ENCODE measurements at regions not wholly inside any gene's neighbourhood (a gene's known extent, or its start where the extent isn't known, plus 50 kb on each side); places are given as distances from the start of the nearest gene placed in this dataset.

- no peak for DNase-seq
Observed at GRCh38 chr4:178633263-178633662, 1191.0 kb upstream of the AGA start.

- no peak for DNase-seq
Observed at GRCh38 chr4:178664621-178665020, 1222.4 kb upstream of the AGA start.

- DNase-seq: no peak
Observed at GRCh38 chr4:178665916-178666315, 1223.7 kb upstream of the AGA start.

GRCh38 chr4:178671766-178672165 lies 1229.5 kb upstream of the AGA start:
- DNase-seq: no peak

GRCh38 chr4:178672512-178672911 lies 1230.3 kb upstream of the AGA start:
- no peak for DNase-seq

GRCh38 chr4:178681871-178682270 lies 1239.6 kb upstream of the AGA start:
- no peak for DNase-seq

- no peak for DNase-seq
Observed at GRCh38 chr4:178689926-178690325, 1247.7 kb upstream of the AGA start.

GRCh38 chr4:178693816-178694215 lies 1251.6 kb upstream of the AGA start:
- DNase-seq: no peak

- no peak for DNase-seq
Observed at GRCh38 chr4:178696515-178696914, 1254.3 kb upstream of the AGA start.

- no peak for DNase-seq
Observed at GRCh38 chr4:178712486-178712885, 1270.2 kb upstream of the AGA start.

- no peak for DNase-seq
Observed at GRCh38 chr4:178738026-178738425, 1295.8 kb upstream of the AGA start.

- no peak for DNase-seq
Observed at GRCh38 chr4:178745203-178745602, 1303.0 kb upstream of the AGA start.

- no peak for DNase-seq
Observed at GRCh38 chr4:178752954-178753525, 1310.8 kb upstream of the AGA start.

GRCh38 chr4:178778496-178778895 lies 1336.3 kb upstream of the AGA start:
- no peak for DNase-seq

GRCh38 chr4:178781779-178782178 lies 1339.5 kb upstream of the AGA start:
- no peak for DNase-seq

GRCh38 chr4:178784491-178784890 lies 1342.3 kb upstream of the AGA start:
- DNase-seq: no peak

GRCh38 chr4:178789279-178789678 lies 1347.0 kb upstream of the AGA start:
- no peak for DNase-seq

- no peak for DNase-seq
Observed at GRCh38 chr4:178799204-178799603, 1357.0 kb upstream of the AGA start.

- DNase-seq: no peak
Observed at GRCh38 chr4:178808106-178808505, 1365.9 kb upstream of the AGA start.

GRCh38 chr4:178809921-178810320 lies 1367.7 kb upstream of the AGA start:
- no peak for DNase-seq

- DNase-seq: no peak
Observed at GRCh38 chr4:178811356-178811755, 1369.1 kb upstream of the AGA start.

GRCh38 chr4:178812866-178813265 lies 1370.6 kb upstream of the AGA start:
- no peak for DNase-seq

GRCh38 chr4:178814908-178815307 lies 1372.7 kb upstream of the AGA start:
- DNase-seq: no peak

GRCh38 chr4:178823673-178824295 lies 1381.5 kb upstream of the AGA start:
- DNase-seq: no peak

GRCh38 chr4:178836865-178837264 lies 1394.6 kb upstream of the AGA start:
- DNase-seq: no peak
